GM12873 (cell line): ENCODE measurements at regions not wholly inside any gene's neighbourhood (a gene's known extent, or its start where the extent isn't known, plus 50 kb on each side); places are given as distances from the start of the nearest gene placed in this dataset.

Experiments
- TF ChIP-seq, protein P1 (sequence below): IDR thresholded peaks from 2 replicates; pipeline ENCODE4 v1.5.1; 2012; ENCODE audit warnings: low read depth, mild to moderate bottlenecking, moderate library complexity, low read length, control low read depth; ENCODE audit not compliant: insufficient read depth; ENCODE audit errors: missing control alignments

DNA sequence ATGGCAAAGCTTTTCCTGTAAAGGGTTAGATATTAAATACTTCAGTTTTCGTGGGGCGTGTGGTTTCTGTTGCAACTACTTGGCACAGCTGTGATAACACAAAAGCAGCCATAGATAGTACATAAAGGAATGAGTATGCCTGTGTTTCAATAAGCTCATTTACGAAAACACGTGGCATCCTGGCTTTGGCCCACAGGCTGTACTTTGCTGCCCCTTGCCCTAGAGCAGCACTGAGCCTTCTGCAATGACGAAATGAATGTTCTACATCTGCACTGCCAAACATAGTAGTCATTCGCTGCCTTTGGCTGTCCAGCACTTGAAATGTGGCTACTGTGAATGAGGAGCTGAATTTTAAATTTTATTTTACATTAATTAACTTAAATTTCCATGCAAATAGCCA lies 376.2 kb upstream of the TPK1 start:
- TF ChIP-seq, protein P1, sequence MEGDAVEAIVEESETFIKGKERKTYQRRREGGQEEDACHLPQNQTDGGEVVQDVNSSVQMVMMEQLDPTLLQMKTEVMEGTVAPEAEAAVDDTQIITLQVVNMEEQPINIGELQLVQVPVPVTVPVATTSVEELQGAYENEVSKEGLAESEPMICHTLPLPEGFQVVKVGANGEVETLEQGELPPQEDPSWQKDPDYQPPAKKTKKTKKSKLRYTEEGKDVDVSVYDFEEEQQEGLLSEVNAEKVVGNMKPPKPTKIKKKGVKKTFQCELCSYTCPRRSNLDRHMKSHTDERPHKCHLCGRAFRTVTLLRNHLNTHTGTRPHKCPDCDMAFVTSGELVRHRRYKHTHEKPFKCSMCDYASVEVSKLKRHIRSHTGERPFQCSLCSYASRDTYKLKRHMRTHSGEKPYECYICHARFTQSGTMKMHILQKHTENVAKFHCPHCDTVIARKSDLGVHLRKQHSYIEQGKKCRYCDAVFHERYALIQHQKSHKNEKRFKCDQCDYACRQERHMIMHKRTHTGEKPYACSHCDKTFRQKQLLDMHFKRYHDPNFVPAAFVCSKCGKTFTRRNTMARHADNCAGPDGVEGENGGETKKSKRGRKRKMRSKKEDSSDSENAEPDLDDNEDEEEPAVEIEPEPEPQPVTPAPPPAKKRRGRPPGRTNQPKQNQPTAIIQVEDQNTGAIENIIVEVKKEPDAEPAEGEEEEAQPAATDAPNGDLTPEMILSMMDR: no peak

DNA sequence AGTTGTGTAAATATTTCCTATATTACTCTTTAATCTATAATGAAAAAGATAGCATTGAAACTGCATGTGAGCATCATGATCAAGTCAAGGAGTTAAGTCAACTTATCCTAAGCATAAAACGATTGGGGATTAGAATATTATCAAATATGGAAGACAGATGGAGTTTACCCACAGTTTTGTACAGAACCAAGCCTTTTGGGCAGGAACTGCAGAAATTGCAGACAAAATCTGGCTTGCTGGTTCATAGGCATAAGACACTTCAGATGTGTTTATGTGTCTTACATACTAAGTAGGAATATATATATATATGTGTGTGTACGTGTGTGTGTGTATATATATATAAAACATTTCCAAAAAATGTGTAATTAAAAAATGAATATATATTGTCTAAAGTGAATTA lies 375.4 kb upstream of the TPK1 start:
- TF ChIP-seq, protein P1: no peak

DNA sequence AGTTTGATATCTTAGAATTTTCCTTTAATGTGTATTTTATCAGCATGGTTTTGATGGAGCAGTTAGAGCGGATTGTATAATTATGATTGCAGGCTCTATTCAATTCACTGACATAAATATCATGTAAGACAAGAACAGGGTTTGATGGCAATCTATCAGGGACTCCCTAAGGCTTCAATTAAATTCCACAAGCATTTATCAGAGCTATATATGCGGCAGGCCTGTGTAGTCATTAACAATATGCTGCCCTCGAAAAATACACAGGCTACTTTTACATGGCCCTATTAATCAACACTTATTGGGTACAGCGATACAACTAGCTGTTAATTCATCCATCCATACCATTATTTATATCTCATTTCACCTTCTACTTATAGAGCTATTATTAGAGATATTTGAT lies 358.1 kb upstream of the TPK1 start:
- TF ChIP-seq, protein P1: no peak

DNA sequence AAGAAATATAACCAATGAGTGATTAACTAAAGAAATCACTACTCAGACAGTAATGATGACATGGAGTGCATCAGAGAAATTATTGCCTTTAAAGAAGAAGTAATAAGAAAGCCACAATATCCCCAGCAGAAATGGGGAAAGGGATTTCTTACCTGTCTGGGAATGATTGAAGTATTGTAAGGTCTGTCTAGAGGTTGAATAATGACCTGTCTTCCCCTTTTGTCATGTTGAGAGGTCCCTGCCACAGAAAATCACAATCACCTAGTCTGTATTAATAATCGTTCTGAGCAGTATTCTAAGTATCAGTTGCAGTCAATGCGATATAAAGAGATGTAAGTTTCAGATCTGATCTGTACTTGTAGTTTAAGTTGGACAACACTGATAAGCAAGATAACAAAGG lies 349.1 kb upstream of the TPK1 start:
- TF ChIP-seq, protein P1: no peak

DNA sequence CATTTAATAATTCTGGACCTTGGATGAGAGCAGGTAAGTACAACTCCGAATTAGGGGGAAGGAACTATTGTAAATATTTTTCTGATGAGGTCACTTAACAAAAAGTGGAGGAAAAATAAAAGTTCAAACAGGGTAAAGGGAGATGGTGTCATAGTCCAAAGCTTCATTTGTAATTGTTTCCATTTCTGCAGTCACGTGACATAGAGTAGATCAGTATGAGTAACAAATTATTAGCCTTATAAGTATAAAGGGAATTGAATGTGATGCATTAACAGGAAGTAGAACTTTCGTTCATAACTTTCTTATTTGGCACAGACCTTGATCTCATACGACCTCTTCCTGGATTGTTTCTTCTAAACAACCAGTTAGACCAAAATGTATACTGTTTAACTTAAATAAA lies 347.2 kb upstream of the TPK1 start:
- TF ChIP-seq, protein P1: no peak

DNA sequence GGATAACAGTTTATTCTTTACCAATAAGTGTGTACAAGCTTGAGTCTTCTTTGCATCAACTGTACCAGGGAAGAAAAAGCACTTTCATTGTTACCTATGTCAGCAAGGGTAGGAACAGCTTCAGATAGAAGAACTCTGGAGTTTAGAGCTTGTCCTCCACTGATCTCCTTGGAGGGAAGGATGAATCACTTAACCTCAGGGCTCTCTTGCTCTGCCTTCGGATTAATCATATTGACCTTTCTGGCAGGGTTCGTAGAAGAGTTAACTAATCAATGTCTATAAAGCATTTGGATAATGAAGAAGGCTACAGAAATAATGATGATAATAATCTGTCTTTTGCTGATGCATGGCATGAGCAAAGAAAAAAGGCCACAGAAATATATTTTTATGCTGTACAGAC lies 339.5 kb upstream of the TPK1 start:
- TF ChIP-seq, protein P1: no peak

DNA sequence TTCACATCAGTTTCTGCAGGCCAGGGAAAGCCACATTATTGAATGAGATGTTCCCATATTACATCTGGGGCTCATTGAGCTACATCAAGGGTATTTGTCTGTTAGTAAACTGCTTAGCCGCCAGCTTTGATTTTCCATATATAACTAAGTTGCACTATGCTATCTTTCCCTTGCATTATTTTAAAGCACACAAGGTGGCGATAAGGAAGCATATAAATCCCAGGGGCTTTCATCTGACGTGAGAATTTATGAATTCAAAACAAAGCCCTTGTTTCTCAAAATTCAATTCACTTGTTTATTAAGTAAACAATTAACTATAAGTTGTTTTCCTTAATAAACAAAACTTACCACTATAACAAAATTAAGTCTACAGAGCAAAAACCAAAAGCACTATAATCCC lies 334.1 kb upstream of the TPK1 start:
- TF ChIP-seq, protein P1: no peak
